GM21717 (cell line): ENCODE measurements at regions not wholly inside any gene's neighbourhood (a gene's known extent, or its start where the extent isn't known, plus 50 kb on each side); places are given as distances from the start of the nearest gene placed in this dataset.
"Not testable (repeated sequence)": the region's sequence is repeated elsewhere in the genome, so short reads cannot be mapped to it uniquely, and the experiment has no call there.

Experiments used
- ATAC-seq: cut with Tn5 transposase; IDR thresholded peaks from one replicate; pipeline ENCODE4 v1.9.1; 2021; ENCODE audit warnings: mild to moderate bottlenecking, moderate library complexity; ENCODE audit not compliant: unreplicated experiment

DNA sequence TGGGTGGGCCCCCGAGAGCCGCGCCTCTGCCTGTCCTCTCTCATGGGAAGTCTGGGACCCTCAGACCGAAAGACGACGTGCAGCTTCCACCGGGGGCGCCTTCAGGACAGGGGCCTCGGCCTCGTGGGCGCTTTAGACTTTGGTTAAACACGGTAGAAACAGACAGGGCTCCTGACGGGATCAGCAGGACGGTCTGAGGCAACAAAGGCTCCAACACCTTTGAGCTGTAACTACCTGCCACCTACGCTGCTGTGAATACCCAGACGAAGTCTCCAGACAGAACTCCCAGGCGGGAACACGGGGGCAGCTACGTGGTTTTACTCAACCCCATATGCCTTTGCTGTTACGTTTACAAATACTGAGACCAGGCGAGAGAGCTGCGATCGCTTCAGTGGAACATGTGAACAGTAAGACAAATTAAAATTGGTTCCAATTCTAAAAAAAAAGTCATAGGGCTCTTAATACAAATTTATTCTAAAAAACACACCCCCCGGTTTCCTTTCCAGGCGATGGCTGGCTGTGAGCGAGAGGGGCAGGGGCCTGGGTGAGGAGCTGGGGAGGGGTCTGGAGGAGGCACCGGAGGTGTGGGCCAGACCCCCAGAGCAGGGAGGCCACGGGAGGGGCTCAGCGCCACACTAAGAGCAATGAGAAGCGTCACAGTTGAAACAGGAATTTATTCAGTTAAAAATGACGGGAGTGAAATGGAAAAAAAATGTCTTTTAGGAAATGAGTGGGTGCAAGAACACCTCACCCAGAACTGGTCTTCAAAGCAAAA, 453.2 kb downstream of the QKI start:
- ATAC-seq = no peak

DNA sequence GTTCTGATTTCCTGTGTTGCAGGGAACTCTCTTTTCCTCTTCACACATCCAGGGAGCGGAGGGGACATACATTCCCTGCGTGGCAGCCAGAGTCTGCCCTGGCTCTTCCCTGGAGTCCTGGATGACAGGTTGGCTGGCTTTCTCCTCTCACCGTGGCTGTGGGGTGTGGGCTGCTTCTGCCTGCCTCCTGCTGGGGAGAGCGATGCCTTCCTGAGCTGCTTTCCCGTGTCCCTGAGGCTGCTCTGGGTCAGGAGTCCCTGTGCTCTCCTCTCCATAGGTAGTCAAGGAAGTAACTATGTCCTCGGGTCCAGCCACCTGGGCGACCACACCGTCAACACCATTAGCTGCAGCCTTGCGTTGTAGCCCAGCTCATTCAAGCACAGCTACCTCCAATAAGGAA, 451.7 kb downstream of the QKI start:
- ATAC-seq = no peak

DNA sequence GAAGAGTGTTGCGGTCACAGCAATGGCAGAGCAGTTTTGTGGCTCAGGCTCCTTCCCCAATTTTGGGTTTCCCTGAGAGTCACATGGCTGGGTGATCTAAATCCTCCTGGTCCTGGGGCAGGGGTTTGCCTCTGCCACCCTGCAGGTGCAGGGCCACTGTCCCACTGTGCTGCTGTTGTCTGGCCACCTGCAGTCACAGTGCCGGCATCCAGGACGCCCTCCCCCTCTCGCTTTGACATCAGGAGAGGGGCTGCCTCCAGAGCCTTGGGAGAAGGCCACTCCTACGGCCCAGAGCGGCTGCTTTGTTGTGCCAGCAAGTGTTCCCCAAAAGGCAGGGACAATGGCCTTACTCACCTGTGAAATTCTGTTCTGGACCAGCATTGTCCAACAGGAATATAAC, 449.0 kb downstream of the QKI start:
- no peak for ATAC-seq

DNA sequence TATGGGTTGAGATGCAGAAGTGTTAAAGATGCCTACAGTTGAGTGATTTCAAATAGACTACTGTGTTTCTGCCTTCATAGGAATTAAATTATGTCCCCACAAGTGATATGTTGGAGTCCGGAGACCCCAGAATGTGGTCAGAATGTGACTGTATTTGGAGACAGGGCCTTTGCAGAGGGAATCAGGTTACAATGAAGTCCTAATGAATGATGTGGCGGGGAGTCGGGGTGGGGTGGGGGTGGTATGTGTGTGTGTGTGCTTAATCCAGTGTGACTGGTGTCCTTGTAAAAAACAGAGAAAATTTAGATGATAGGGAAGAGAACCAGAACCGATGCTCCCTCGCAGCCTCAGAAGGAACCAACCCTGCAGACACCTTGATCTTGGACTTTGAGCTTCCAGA, 448.2 kb downstream of the QKI start:
- ATAC-seq = no peak

DNA sequence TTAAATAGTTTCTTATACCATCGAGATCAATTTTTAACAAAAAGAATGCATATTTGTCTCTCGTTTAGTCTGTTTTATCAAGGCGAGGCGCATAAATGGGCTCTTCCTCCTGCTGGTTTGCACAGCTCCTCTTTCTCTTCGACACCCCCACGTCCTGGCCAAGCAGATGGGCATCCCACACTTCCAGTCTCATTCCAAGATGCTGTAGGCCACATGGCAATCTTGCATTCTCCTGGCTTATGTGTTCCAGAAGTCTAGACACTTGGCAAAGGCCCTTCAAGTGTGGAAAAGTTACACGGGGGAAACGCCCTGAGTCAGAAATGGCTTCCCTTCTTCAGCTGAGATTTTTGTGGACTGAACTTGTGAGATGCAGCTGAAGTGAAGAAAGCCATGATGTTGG, 447.1 kb downstream of the QKI start:
- ATAC-seq = no peak

DNA sequence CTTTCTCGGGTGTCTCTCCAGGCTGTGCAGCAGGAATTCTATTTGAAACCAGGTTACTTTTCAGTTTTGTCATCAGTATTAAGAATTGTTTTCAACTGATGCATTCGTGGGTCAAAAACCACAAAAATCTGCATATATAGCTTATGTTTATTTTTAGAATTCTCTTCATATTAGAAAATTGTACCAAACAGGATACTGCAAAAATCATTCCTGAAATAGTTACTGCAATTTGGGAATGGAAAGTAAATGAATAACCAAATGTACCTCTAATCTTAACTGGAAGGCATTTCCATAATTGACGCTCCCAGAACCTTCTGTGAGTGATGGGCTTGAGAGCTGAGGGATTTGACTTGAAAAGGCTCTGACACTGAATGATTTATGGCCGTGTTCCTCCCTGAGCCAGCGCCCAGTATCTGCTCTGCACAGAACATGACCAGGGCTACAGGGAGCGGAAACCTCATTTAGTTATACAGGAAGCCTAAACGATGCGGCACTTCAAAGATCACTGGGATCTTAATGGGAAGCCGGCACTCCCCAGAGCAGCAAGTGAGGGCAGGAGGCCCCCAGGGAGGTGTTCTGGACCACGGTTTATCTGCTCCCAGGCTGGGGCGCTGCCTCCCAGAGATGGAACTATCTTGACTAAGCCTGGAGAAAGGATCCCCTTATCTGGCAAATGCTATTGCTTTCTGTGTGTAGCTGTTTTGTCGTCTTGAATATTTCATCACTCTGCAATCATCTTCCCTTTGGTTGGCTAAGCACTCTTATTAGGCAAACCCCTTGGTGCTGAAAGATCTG, 446.0 kb downstream of the QKI start:
- no peak for ATAC-seq

DNA sequence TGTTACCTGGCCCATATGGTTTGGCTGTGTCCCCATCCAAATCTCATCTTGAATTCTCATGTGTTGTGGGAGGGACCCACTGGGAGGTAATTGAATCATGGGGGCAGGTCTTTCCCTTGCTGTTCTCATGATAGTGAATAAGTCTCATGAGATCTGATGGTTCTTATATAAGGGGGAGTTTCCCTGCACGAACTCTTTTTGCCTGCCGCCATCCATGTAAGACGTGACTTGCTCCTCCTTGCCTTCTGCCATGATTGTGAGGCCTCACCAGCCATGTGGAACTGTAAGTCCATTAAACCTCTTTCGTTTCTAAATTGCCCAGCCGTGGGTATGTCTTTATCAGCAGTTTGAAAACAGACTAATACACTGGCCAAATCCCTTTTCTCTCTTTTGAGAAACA, 444.4 kb downstream of the QKI start:
- ATAC-seq = not testable (repeated sequence)

DNA sequence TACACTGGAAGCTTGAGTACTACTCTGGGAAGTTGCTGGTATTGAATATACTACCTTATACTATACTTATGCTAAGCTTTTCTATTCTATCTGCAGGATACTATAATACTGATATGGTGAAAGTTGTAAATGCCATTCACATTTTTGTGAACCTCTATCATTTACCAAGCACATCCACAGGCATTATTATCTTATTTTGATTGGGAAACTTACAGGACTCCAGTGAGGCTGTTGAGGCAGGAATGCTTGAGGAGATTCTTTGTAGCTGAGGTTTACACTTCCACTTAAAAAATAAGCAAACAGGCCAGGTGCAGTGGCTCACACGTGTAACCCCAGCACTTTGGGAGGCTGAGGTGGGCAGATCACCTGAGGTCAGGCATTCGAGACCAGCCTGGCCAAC, 442.9 kb downstream of the QKI start:
- no peak for ATAC-seq

DNA sequence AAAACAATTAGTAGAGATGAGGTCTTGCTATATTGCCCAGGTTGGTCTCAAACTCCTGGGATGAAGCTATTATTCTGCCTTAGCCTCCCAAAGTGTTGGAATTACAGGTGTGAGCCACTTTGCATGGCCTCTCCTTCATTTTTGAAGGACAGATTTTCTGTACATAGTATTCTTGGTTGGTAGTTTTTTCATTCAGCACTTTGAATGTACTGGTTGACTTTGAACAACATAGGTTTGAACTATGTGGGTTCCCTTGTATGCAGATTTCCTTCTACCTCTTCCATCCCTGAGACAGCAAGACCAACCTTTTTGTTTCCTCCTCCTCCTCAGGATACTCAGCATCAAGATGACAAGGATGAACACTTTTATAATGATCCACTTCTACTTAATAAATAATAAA, 436.4 kb downstream of the QKI start:
- no peak for ATAC-seq

DNA sequence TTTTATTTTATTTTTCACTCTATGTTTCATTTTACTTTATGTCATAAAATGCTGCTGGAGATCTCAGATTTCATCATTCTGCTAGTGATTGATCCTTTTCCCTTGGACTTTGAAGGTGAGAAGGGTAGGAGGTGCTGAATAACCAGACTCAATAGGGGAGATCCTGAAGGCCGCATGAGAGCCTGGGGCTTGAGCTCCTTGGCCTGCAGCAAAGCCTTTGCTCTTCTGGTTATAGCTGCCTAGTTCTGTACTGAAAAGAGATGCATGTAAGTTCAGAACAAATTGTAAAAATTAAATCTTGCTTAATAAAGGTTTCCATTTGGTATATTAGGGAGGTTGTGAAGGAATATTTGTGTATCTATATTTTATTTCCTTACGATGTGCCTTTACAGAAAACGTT, 430.2 kb downstream of the QKI start:
- no peak for ATAC-seq

DNA sequence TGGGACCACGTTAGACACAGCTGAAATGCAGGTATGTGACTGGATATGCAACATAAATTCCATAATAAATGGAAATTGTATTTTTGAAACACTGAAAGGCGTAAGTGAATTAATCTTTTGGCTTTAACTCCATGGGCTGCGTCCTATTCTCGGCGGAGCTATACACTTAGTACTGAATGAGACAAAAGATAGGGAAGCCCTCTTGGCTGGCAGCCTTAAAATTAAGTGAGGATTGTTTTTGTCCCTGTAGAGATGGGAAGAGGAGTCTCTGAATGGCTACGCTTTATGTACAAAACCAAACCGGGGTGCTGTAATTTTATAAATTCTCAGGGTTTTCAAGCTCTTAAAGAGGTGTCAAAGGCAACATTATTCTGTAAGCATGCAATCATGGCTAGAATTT, 429.8 kb downstream of the QKI start:
- ATAC-seq = no peak

DNA sequence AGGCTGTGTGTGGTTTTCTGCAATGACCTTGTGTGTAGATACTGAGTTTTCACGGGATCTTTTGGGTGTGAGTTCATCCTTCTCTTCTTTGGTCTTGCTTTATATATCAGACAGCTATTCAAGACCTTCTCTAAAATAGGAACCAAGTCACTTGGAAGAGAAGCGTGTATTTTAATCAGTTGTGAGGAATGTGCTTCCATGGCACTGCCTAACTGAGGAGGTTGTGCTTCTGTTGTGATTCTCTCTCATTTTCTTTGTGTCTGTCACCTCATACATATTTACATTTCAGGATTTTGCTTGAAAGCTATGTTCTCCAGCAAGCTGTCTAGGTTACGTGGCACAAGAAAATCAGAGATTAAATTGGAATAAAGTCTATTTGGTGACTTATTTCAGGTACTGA, 428.7 kb downstream of the QKI start:
- ATAC-seq = no peak

DNA sequence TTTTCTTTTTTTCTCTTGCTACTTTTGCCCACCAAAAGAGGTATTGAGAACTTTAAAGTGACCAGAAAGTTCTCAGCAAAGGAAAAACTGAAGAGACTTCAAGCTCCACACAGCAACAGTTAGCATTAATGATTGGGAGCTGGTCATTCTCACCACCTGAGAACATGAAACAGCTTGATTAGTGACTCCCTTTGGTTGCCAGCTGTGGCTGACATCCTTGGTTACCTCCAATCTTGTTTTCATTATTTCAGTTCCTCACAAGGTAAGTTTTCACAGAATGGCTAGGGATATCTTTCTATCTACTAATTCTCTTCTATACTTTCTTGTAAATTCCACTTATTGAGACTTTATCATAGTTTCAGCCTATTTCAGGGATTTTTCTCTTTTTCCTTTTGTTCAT, 427.9 kb downstream of the QKI start:
- ATAC-seq = no peak

DNA sequence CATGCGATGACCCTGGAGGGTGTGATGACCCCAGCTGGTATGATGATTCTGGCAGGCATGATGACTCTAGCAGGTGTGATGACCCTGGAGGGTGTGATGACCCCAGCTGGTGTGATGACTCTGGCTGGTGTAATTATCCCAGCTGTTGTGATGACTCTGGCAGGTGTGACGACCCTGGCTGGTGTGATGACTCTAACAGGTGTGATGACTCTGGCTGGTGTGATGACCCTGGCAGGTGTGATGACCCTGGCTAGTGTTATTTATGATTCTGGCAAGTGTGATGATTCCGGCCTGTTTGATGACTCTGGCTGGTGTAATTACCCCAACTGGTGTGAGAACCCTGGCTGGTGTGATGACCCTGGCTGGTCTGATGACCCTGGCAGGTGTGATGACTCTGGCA, 427.2 kb downstream of the QKI start:
- no peak for ATAC-seq

DNA sequence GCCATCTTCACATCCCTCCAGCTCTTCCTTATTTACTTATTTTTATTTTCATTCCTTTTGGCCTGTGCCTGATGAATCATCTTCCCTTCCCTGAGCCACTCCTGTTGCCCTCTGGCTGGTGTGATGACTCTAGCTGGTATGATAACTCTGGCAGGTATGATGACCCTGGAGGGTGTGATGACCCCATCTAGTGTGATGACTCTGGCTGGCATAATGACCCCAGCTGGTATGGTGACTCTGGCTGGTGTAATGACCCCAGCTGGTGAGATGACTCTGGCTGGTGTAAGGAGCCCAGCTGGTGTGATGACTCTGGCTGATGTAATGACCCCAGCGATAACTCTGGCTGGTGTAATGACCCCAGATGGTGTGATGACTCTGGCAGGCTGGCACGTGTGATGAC, 426.8 kb downstream of the QKI start:
- ATAC-seq = no peak

DNA sequence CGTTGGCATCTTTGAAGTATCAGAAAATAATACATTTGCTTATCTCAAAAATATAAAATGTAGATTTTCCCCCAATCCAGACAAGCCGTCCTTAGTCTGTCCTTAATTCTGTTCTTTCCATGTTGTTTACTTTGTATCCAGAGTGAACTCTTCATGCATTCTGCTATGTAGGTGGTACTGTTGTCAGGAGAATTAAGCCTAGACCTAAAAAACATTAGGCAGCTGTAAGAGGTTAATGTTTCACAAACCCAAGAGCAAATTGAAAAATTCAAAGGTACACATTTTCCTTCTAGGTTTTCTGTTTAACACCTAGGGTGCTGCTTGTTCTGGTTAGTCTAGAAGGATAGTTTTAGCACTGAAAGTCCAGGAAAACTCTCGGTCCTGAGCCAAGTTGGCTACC, 426.4 kb downstream of the QKI start:
- ATAC-seq = no peak

DNA sequence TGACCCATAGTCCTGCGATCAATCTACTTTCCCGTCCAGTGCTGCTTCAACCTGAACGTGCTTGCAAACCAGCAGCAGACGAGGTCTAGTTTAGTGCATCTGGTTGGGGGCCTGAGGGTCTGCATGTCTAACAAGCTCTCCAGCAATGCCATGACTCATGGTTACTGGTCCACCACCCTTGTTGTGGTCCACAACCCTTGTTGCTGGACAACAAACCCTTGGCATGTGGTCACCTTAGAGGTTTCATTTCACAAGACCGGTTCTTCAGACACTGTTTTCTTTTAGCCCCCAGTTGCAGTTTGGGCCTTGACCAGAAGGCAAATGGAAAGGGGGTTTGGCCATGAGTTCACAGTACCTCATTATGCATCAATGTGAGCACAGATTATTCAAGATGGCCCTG, 424.8 kb downstream of the QKI start:
- no peak for ATAC-seq

DNA sequence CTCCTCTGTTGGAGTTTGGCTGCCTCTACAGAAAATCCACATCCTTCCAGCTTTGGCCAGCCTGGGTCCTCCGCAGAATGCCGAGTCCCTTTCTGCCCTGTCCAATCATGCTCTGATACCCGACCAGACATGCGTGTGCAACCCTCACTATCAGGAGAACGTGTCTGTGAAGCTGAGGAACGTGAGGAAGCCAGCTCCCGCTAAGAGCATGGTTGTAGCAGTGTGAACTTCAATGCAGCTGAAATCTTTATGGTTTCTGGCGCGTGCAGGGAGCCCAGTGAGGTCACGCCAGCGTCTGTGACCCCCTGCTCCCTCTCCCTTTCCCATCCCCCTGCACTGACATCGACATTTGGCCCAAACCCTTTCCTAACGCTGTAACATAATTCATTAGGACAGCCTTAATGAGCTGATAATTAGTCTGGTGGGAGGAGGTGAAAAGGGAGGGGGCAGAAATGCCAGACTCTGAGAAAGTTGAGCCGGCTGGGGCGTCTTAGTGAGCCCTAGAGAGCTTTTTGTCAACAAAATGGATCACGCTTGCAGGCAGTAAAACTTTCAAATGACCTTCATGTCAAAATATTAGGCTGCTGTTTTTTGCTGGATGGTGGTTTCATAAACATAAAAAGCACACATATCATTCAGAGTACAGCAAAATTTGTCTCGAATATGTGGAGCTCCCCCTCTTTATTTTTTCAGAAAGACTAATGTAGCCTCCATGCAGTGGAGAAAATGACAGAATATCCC, 423.3 kb downstream of the QKI start:
- ATAC-seq = no peak

DNA sequence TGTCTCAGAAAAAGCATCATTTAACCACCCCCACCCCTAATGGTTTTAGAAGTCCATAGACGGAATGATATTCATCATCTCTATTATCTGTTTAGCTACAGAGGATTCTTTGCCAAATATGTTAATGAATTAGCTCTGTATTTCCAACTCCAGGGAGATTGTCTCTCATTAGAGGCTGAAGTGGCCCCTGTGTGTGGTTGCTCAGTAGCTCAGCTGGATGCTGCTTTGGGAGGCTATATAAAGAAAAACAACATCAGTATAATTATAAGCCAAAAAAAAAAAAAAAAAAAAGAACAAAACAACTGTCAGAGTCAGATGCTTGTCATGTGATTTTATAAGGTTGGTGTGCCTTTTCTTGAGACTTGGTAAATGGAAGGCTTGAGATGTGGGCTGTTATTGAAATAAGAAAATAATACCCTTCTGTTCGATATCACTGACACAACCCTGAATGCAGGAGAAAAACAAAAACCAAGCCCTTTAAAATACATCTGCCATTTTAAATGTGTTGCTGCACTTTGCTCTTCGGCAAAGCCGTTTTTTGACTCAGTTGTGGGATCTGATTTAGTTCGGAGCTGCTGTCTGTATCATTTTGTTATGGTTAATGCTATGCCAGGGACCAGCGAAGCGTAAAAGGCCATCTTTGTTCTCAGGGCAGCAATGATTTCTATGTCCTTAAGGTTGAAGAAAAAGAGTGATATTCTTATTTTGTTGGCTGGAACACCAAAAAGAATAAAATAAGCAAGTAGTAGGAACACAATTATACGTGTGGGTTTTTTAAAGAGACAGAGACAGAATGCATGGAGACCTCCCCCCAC, 422.6 kb downstream of the QKI start:
- ATAC-seq = no peak

DNA sequence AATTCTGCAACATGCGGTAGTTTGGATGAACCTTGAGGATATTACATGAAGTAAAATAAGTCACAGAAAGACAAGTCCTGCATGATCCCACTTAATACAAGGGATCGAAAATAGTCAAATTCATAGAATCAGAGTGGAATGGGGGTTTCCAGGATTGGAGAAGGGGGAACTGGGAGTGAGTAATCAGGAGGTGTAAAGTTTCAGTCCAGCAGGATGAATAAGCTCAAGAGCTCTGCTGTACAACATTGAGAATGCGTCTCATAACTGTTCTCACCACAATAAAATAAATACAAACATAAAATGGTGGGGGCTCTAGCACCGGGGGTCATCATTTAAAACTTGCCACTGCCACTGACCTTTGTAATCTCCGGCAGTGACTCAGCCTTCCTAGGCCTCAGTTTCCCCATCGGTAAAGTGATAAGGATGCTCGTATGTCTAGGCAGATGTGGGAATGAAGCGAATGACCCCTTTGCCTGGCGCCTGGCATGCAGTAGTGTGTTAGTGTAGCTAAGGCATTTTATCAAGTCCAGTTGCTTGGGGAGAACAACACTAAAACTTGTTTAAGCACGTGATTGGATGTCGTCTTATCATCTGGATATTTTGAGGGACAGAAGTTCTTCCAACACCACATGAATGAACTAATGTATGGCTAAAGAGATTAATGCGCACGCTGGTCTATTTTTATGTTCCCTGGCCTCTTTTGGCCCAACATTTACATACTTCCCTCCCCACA, 421.1 kb downstream of the QKI start:
- no peak for ATAC-seq
